GM19452 (cell line): ENCODE measurements at regions not wholly inside any gene's neighbourhood (a gene's known extent, or its start where the extent isn't known, plus 50 kb on each side); places are given as distances from the start of the nearest gene placed in this dataset.

ENCODE experiments used
- ATAC-seq: cut with Tn5 transposase; IDR thresholded peaks from one replicate; pipeline ENCODE4 v1.9.1; 2021; ENCODE audit not compliant: unreplicated experiment

DNA sequence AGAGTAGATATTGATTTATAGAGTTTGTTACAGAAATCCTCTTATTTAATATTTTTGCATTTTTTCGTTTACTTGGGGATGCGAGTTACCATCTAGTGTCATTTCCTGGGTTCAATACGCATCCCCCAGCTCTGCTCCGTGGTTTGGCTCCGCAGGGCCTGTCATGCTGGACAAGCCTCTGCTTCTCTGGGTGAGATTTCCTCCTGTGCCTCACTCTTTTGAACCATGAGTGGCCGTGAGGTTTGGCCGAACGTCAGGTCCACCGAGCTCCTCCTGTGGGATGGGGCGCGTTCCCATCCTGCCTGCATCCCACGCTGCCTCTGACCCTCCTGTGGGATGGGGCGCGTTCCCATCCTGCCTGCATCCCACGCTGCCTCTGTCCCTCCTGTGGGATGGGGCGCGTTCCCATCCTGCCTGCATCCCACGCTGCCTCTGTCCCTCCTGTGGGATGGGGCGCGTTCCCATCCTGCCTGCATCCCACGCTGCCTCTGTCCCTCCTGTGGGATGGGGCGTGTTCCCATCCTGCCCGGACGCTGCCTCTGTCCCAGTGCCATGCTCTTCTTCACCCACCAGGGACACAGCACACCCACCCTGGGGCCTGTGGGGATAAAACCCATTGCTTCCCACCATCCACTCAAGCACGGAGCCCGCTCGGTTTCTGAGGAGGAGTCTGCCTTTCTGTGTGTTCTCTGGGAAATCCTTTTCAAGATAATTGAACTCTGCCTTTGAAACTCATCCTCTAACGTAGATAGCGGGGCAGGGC lies 506.8 kb downstream of the BRD1 start:
- ATAC-seq: no peak

DNA sequence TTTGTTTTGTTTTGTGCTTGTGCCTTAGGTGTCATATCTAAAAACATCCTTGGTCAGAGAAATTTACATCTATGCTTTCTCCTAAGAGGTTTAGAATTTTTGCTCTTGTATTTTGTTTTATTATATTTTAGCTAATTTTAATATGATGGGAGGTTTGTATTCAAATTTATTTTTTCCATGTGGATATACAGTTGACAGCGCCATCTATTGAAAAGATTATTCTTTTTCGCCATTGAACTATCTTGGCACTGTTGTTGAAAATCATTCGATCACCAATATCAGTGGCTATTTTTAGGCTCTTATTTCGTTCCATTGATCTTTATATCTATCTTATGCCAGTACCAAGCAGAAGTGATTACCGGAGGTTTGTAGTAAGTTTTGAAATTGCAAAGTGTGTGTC lies 510.3 kb downstream of the BRD1 start:
- no peak for ATAC-seq

DNA sequence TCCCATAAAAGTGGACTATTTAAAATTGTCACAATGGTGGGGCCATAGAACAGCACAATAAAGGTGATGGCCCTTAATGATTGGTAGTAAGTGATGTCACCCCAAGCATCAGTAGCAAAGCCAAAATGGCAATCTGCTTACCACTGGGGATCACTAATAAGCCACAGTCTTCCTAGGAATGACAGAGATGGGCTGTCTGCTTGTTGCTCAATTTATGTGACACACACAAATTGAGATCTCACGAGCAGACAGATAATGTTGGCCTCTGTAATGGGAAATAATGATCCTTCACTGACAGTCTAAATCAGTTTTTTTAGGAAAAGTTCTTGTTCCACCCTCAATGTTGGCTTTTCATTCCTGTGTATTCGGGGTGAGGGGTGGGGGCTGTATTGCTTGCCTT lies 515.1 kb downstream of the BRD1 start:
- ATAC-seq: no peak

DNA sequence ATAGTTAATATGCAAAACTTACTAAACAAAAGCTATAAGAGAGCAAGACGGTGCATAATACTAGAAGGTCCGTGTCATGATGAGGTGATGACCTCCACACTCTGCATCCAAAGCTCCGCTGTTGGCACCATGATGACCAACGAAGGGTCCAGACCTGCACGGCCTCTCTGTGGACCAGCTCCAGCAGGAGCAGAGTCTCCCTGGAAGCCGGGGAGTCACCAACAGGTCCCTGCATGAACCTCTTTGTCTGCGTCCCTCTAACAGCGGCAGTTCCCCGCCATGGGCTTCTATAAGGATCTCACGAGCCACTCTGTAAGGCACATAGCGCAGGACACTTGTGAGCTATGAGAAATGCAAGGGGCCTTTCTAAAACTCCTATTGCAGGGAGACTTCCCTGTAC lies 517.3 kb downstream of the BRD1 start:
- no peak for ATAC-seq

DNA sequence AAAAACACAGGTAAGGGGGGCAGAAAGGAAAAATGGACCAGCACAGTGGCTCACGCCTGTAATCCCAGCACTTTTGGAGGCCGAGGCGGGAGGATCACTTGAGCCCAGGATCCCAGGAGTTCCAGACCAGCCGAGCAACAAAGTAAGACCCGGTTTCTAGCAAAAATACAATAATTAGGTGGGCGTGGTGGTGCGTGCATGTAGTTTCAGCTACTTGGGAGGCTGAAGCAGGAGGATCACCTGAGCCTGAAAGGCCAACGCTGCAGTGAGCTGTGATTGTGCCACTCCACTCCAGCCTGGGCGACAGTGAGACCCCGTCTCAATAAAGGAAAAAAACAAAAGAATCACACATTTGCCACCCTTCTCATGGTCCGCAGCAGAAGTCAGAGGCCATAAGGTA lies 519.4 kb downstream of the BRD1 start:
- no peak for ATAC-seq

DNA sequence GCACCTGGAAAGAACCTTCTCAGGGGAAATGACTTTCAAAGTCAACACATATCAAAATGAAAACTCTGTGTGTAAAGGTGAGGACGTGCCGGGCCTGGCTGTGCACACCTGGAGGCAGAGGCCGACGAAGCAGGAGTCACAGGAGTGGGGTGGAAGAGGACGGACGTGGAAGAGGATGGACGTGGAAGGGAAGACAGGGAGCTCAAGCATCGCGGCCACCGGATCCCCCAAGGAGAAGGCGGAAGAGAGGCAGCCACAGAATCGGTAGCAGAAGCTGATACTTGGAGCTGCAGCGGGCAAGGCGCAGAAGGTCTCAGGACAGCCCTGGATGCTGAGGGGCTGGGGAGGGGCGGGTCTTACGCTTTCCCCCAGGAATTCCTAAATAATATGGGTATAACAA lies 519.8 kb downstream of the BRD1 start:
- no peak for ATAC-seq

DNA sequence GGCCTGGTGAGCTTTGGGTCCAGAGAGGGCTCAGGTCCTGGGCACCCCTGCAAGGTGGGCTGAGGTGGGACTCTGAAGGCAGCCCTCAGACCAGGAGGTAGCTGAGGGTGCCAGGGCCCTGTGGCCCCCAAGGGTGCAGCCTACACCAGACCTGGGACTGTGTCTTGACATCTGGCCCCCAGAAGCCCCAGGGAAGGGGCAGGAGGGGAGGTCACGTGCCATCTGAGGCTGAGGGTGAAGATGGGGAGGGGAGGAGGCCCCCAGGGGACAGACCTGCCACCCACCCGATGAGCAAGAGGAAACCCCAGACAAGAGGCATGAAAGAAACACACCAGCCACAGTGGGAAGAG lies 520.2 kb downstream of the BRD1 start:
- ATAC-seq: no peak

DNA sequence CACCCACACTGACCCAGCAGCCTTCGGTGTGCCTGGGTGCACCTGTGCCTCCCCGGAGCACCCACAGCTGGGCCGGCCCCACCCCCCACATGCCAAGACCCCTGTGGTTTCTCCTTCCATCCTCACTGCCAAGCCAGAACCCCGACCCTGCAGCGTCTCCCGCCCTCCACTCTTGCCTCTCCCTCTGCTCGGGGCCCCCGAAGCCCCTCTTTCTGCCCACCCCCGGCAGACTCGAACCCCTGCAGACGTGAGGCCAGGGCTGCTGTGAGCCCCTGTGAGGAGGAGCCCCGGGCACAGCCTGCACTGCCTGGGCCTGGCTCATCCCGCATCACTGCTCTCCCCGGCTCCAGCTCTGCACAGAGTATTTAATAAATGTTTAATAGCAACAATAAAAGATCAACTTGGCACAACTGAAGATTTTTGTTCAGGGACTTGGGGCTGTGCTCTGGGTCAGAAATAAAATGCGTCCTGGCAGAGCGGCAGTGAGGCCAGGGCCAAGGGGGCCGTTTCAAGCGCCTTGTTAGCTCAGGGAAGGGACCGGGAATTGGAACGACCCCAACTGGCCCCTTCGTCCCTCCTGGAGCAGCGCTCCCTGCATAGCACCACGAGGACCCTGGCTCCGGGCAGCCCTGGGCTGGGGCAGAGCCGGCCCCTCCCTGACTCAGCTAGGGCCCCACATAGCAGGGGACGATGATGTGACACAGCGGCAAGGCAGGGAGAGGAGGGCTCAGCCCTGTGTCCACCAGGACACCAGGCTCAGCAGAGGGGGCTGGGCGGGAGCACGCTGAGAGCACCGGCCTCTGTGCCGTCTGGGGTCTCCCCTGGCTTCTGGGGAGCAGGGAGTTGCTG lies 520.8 kb downstream of the BRD1 start:
- no peak for ATAC-seq

DNA sequence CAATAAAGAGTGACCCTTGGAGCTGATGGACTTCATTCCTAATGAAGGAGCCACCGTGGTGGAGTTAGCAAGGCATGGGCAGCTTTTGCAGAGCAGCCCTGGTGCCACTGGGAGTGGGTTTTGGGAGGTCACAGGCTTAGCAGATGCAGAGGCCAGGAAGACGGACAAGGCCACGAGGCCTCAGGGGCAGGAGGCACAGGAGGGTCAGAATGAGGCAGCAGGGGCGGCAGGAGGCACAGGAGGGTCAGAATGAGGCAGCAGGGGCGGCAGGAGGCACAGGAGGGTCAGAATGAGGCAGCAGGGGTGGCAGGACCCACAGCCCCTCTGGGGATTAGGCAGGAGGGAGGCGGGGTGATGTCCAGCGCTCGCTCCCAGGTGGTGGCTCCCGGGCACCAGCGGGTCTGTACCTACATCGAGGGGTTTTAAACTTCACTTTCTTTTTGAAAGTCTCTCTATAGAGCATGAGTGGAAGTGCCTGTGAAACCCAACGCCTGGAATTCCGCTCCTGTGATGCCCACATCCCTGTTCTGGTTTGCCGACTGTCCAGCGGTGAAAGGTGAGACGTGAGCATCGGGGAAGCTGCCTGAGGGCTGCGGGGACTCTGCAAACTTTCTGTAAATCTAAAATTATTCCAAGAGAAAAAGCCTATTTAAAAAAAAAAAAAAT lies 521.6 kb downstream of the BRD1 start:
- ATAC-seq: no peak

DNA sequence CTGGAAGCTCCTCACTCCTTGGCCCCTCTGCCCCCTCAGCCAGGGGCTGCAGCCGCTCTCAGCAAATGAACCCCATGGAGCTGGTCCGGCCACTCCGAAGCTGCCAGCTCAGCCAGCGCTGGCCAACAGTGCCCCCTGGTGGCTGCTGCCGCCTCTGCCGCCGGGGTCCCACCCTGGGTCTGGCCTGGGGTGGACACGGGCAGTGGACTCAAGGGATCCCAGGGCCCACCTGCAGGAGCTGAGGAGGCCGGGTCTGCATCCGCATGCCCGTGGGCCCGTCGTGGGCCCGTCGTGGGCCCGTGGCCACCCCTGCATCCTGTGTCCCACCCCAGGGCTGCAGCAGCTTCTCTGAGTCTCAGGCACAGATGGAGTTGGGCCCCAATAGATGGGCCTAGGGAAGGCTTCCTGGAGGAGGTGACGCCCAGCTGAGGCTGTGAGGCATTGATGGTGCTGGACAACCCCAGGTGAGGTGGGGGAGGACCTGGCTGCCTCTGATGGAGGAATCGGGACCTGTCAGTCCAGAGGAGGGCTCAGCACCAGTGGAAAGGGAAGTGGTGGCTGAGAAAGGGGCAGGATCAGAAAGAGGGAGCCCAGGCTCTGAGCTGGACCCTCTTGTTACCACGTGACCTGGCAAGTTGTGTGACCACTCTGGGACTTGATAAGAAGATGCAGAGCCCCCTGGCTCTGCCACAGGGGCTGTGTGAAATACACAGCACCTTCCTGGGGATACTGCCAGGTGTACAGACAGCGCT lies 522.3 kb downstream of the BRD1 start:
- ATAC-seq: no peak

DNA sequence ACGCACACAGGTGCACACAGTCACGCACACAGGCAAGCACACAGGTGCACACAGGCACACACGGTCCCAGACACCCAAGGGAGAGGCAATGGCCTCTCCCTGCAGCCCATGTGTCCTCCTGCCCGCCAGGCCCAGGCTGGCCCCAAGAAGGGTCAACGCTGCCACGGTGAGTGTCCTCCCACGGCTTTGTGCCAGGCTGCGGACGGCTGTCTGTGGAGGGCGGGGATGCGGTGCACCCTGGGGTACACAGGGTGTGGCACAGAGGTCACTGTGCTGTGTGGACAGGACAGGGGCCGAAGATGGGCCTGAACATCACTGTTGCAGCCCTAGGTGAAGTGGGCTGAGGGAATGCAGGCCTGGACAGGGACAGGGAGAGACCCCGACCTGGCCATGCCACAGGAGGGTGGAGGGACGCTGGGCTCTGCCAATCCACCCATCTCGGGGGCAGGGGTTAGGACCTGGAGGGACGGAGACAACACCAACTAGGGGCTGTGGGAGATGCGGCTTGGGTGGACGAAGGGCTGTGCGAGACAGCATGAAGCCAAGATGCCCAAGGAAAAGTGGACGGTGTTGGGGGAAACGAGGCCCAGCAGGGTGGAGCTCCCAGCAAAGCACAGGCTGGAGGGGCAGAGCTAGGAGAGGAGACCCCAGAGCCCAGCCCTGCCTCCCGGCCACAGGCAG lies 523.8 kb downstream of the BRD1 start:
- ATAC-seq: no peak

DNA sequence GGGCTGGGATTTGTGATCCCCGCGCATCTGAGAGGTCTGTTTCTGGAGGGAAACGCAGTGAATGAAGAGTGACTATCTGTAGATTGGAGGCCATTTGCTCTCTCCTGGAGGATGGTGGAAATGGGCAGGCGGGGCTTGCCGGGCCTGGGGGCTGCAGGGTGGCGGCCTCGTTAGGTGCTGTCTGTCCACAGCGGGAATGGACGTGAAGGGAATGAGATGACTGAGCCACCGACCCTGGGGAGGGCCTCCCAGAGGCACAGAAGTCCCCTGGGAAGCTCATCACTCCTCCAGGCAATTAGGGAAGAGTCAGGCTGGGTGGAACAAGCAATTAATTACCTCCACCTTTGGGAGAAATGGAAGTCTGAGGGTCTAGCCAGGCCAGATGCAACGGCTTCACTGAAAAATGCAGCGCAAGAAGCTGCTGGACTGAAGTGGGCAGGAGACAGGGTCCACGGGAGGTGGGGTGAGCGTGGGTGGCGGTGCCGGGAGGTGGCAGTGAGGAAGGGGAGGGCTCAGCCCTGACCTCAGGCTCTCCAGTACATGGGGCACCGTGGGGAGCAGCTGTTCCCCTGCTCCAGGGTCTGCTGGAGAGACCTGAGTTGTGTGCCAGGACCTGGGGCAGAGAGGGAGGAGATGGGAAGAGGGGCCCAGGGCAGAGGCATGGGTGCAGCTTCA lies 524.5 kb downstream of the BRD1 start:
- no peak for ATAC-seq

DNA sequence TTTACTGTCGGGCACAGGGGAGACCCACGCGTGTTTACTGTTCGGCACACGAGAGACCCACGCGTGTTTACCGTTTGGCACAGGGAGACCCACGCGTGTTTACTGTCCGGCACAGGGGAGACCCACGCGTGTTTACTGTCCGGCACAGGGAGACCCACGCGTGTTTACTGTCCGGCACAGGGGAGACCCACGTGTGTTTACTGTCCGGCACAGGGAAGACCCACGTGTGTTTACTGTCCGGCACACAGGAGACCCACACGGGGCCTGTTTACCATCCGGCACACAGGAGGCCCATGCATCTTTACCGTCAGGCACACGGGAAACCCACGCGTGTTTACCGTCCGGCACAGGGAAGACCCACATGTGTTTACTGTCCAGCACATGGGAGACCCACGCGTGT lies 525.1 kb downstream of the BRD1 start:
- no peak for ATAC-seq

DNA sequence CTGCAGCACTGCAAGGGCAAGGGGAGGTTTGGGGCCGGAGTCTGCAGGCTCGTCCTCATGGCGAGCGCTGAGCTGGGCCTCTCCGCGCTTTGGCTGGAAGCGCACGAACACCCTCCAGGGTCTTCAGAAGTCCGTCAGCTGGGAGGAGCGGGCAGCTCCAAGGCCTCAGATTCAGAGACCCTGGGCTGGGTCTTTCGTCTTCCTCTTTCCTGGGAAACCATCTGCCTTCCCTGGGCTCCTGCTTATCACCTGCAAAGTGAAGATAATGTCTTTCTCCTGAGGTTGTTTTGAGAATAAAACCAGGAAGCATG lies 525.6 kb downstream of the BRD1 start:
- ATAC-seq: no peak

DNA sequence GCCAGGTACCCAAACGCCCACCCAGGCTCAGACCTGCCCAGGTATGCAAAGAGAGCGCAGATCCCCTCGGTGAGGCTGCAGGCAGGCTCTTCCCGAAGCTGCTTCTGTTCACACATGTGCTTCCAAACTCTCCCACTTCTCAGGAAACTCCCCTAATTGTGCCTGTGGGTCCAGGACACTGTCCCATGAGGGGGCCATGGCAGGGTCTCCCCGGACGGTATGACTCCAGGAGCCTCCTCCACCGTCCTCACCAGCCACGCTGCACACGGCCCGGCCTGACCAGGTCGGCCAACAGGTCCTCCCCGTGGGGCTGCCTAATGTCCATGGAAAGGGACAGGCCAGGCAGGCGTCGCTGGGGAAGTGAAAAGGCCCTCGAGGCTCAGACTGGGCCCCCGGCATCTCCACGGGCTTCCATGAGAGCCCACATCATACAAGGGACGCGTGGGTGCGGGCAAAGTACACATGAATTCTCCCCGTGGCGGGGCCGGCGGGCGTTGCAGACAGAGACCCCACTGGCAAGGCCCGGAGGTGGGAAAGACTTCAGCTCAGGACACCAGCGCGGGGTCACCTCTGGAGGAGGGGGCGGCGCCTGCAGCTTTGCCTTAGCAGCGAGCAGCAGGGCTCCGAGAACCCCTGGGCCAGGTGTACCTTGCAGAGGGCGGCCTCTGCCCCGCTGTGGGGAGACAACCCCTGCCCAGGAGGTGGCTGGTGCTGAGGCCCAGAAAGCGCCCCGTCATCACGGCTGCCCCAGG lies 526.1 kb downstream of the BRD1 start:
- ATAC-seq: no peak

DNA sequence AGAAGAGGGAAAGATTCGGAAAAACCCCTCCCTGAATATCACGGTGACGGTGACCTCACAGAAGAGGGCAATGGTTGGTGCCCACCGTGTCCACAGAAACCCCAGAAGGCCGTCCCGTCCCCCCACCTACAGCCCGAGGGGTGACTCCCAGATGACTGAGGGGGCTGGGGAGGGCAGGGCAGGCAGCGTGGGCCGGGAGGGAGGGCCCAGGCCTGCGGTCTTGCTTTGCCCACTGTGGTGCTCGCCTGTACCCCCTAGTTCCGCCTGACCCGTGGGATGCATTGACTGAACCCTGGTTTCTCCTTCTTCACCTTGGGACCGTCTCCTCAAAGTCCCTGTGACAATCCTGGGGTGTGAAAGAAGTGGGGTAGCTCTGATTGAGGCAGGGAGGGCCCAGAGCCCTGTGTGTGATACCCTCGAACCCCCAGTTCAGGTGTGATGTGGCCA lies 526.7 kb downstream of the BRD1 start:
- ATAC-seq: no peak

DNA sequence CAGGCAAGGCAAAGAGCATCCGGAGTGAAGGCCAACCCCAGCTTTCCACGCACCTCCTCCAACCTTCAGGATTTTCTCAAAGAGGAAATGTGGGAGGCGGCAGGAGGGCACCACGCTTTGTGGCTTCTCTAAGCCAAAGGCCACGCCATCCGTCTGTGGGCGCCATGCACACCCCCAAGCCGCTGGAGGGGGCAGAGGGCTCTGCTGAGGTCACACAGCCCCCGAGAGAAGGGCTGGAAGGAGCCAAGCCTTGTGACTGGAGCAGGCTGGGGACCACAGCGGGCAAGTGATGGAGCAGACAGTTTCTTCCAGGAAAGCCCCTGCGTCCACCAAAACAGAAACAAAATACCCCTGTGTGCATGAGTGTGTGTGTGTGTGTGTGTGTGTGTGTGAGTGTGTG lies 527.4 kb downstream of the BRD1 start:
- ATAC-seq: no peak

DNA sequence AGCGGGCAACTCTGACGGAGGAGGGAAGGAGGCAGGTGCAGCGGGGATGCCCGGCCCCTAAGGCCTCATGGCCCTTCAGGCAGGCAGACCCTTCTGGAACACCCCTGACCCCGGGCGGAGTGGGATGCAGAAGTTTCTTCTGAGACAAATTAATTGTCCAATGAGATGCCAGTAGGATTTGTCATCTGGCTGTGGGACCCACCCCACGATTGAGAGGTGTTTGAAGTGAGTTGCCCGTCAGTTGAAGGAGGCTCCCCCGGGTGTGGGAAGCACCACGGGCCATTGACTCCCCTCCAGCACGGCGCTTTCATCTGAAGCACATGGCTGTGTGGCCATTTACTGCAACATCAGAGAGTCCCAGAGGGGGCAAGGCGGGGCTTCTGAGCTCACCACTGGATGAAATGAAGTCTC lies 527.8 kb downstream of the BRD1 start:
- no peak for ATAC-seq
